CD14-positive monocyte (primary cell): ENCODE measurements at regions not wholly inside any gene's neighbourhood (a gene's known extent, or its start where the extent isn't known, plus 50 kb on each side); places are given as distances from the start of the nearest gene placed in this dataset.
A peak's percentile ranks its signal among the peaks of the same experiment; 100 is the strongest.
"Not testable (repeated sequence)": the region's sequence is repeated elsewhere in the genome, so short reads cannot be mapped to it uniquely, and the experiment has no call there.

Experiments
- DNase-seq, 3 donors: peaks; one replicate each; pipeline ENCODE4 v3.0.0-alpha.2; 2011 to 2022
- H2AFZ ChIP-seq: 2 replicates; pipeline ENCODE4 v1.6.0; 2012; ENCODE audit warnings: mild to moderate bottlenecking, low read depth, low read length, inconsistent platforms; ENCODE audit not compliant: insufficient read depth, poor library complexity, severe bottlenecking
- H3K27ac ChIP-seq, 2 donors: 1 replicate in 1 of 2; 2 replicates in 1 of 2; pipeline ENCODE4 v1.5.1; 2012 to 2013; ENCODE audit warnings: low read length in 2 of 2, control low read depth in 1 of 2, inconsistent platforms in 1 of 2, low read depth in 1 of 2, mild to moderate bottlenecking in 1 of 2
- H3K27me3 ChIP-seq, 2 donors: one replicate each; pipeline versions ENCODE4 v1.6.0 to v1.6.1; 2011 to 2013; ENCODE audit warnings: low read length in 2 of 2; ENCODE audit not compliant: control insufficient read depth in 2 of 2, insufficient read depth in 2 of 2
- H3K36me3 ChIP-seq, 2 donors: replicated peaks in 1 of 2; 1 replicate in 1 of 2; 2 replicates in 1 of 2; pipeline versions ENCODE4 v1.5.1 to v1.6.1; 2012 to 2013; ENCODE audit warnings: low read length in 2 of 2, control low read depth in 1 of 2, inconsistent platforms in 1 of 2, mild to moderate bottlenecking in 1 of 2; ENCODE audit not compliant: insufficient read depth in 2 of 2, control insufficient read depth in 1 of 2
- H3K4me1 ChIP-seq, 2 donors: 1 replicate in 1 of 2; 2 replicates in 1 of 2; pipeline versions ENCODE4 v1.5.1 to v1.6.1; 2012 to 2013; ENCODE audit warnings: low read length in 2 of 2, control low read depth in 1 of 2, inconsistent platforms in 1 of 2, mild to moderate bottlenecking in 1 of 2, moderate library complexity in 1 of 2; ENCODE audit not compliant: insufficient read depth in 2 of 2, control insufficient read depth in 1 of 2
- H3K4me2 ChIP-seq: replicated peaks from 2 replicates; pipeline ENCODE3; 2012; ENCODE audit warnings: low read length, moderate library complexity, mild to moderate bottlenecking; ENCODE audit not compliant: poor library complexity, severe bottlenecking; ENCODE audit errors: extremely low read depth
- H3K4me3 ChIP-seq, 3 experiments: fragments of 200-600 bp in 1 of 3; sonication (generic) in 1 of 3; replicated peaks in 1 of 3; 1 replicate in 2 of 3; 2 replicates in 1 of 3; pipeline ENCODE4 v1.5.1; 2011 to 2013; ENCODE audit warnings: low read length in 3 of 3, mild to moderate bottlenecking in 3 of 3, control low read depth in 2 of 3, low read depth in 2 of 3, inconsistent platforms in 1 of 3, moderate library complexity in 1 of 3
- H3K79me2 ChIP-seq: 2 replicates; pipeline ENCODE4 v1.6.0; 2012; ENCODE audit warnings: mild to moderate bottlenecking, control low read depth, inconsistent platforms, low read length, moderate library complexity; ENCODE audit not compliant: insufficient read depth
- H3K9ac ChIP-seq: 2 replicates; pipeline ENCODE4 v1.6.0; 2017; ENCODE audit warnings: low read length, mild to moderate bottlenecking; ENCODE audit not compliant: insufficient read depth, poor library complexity, severe bottlenecking
- H3K9me3 ChIP-seq, 2 donors: replicated peaks in 1 of 2; 1 replicate in 1 of 2; 2 replicates in 1 of 2; pipeline versions ENCODE4 v1.5.1 to v1.6.1; 2012 to 2013; ENCODE audit warnings: low read length in 2 of 2, control low read depth in 1 of 2; ENCODE audit not compliant: control insufficient read depth in 1 of 2, insufficient read depth in 1 of 2
- H4K20me1 ChIP-seq: 2 replicates; pipeline ENCODE4 v1.6.0; 2012; ENCODE audit warnings: mild to moderate bottlenecking, low read length, control low read depth, moderate library complexity; ENCODE audit not compliant: insufficient read depth
- H3K27ac Mint-ChIP-seq, 7 donors: one replicate each; pipeline ENCODE4 v1.8.0; 2020; ENCODE audit warnings: mild to moderate bottlenecking in 7 of 7, mixed read lengths in 7 of 7, moderate library complexity in 6 of 7, inconsistent platforms in 2 of 7
- H3K27me3 Mint-ChIP-seq, 3 donors: one replicate each; pipeline ENCODE4 v1.8.0; 2021 to 2022; ENCODE audit warnings: low read depth in 3 of 3, mild to moderate bottlenecking in 3 of 3, mixed read lengths in 3 of 3, moderate library complexity in 3 of 3, inconsistent platforms in 1 of 3
- H3K36me3 Mint-ChIP-seq, 2 donors: one replicate each; pipeline ENCODE4 v1.8.0; 2020; ENCODE audit warnings: mixed read lengths in 2 of 2, inconsistent platforms in 1 of 2, mild to moderate bottlenecking in 1 of 2
- H3K4me1 Mint-ChIP-seq: one replicate; pipeline ENCODE4 v1.8.0; 2020; ENCODE audit warnings: mild to moderate bottlenecking, mixed read lengths
- H3K4me3 Mint-ChIP-seq, 2 donors: one replicate each; pipeline ENCODE4 v1.8.0; 2020; ENCODE audit warnings: mild to moderate bottlenecking in 2 of 2, mixed read lengths in 2 of 2, moderate library complexity in 1 of 2
- H3K9me3 Mint-ChIP-seq, 7 donors: one replicate each; pipeline ENCODE4 v1.8.0; 2020 to 2022; ENCODE audit warnings: mixed read lengths in 7 of 7, mild to moderate bottlenecking in 6 of 7, moderate library complexity in 6 of 7, inconsistent platforms in 2 of 7
- WGBS: methylation state at CpG from one replicate; pipeline ENCODE4 v1.1.5; 2013; ENCODE audit warnings: missing lambda C conversion rate; ENCODE audit not compliant: insufficient coverage; 5-methylcytosine and 5-hydroxymethylcytosine counted together
- intact Hi-C, 2 donors: fragments of 100-400 bp; cut with micrococcal nuclease; formaldehyde crosslinking; loops; one replicate each; pipeline versions ENCODE4 v1.15.0 to v1.15.1; 2023
- TF ChIP-seq, protein P1 (sequence below): fragments of 200-600 bp; IDR thresholded peaks from one replicate; pipeline ENCODE4 v1.8.0; 2022; ENCODE audit warnings: antibody characterized with exemption, mild to moderate bottlenecking

DNA sequence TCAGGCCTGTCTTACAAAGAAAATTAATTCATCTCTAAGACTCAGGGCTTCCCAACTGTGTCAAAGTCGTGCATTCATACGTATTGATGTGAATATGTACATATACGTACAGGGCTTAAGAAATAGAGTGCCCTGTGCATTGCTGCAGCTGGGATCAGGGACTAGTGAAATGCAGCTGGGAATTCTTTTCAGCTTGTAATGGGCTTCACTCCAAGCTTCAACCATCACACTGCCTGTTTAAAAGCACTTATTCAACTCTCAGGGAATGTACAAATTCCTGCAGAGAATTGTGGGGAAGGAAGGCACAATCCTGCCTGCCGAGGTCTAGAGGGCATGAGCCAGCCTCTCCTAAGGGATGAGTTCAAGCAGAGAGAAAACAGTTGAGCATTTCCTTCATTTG, 59.6 kb upstream of the MAN2A1 start:
- no peaks in the 10 kb centered on the region for H4K20me1 ChIP-seq
- no peak overlapping the region for H3K4me3 ChIP-seq
- H3K79me2 ChIP-seq = no peaks in the 10 kb centered on the region
- H3K9me3 Mint-ChIP-seq = peaks cover 2 to 16% (median 7%) of the 10 kb centered on the region in 7 donors
- H3K4me2 ChIP-seq = no peak overlapping the region
- no peaks in the 10 kb centered on the region for H3K4me1 Mint-ChIP-seq
- H3K27me3 Mint-ChIP-seq = peaks cover 0 to 4% (median 0%) of the 10 kb centered on the region in 3 donors
- H3K36me3 ChIP-seq = no peaks in the 10 kb centered on the region
- DNase-seq = no peak
- no peaks in the 10 kb centered on the region for H3K27me3 ChIP-seq
- no peak overlapping the region for H3K27ac Mint-ChIP-seq
- TF ChIP-seq, protein P1, sequence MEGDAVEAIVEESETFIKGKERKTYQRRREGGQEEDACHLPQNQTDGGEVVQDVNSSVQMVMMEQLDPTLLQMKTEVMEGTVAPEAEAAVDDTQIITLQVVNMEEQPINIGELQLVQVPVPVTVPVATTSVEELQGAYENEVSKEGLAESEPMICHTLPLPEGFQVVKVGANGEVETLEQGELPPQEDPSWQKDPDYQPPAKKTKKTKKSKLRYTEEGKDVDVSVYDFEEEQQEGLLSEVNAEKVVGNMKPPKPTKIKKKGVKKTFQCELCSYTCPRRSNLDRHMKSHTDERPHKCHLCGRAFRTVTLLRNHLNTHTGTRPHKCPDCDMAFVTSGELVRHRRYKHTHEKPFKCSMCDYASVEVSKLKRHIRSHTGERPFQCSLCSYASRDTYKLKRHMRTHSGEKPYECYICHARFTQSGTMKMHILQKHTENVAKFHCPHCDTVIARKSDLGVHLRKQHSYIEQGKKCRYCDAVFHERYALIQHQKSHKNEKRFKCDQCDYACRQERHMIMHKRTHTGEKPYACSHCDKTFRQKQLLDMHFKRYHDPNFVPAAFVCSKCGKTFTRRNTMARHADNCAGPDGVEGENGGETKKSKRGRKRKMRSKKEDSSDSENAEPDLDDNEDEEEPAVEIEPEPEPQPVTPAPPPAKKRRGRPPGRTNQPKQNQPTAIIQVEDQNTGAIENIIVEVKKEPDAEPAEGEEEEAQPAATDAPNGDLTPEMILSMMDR = no peak
- no peaks in the 10 kb centered on the region for H3K4me1 ChIP-seq
- H3K36me3 Mint-ChIP-seq = no peaks in the 10 kb centered on the region
- H3K4me3 Mint-ChIP-seq = no peak overlapping the region
- H3K9me3 ChIP-seq = peaks cover 0 to 4% of the 10 kb centered on the region in 2 donors
- no peak overlapping the region for H3K27ac ChIP-seq
- intact Hi-C loops = no loop called here
- H2AFZ ChIP-seq = no peak overlapping the region
- H3K9ac ChIP-seq = no peak overlapping the region
- WGBS = 100% methylated on average over 3 of the region's 4 CpGs

DNA sequence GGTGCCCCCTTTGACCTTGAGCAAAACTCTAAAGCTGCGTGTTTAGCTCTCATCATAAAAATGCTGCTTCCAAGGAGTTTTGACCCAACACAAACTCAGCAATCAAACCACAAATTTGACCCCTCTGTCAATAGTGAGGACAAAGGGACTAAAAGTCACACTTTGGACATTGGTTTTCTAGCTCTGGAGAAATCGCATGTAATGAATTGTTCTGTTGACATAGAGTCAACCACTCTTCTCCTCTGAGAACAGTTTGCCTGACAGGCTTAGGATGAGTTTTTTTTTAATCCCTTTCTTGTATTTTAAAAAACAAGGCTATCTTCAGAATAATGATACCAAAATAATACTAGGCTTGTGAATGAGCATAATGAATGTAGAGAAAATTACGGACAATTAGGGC, 61.1 kb upstream of the MAN2A1 start:
- Mint-ChIP-seq H3K4me1 (no peaks in the 10 kb centered on the region), H3K4me3 (no peak overlapping the region), H3K36me3 (no peaks in the 10 kb centered on the region), H3K9me3 (peaks cover 2 to 18% (median 3%) of the 10 kb centered on the region in 7 donors), H3K27me3 (peaks cover 0 to 3% (median 0%) of the 10 kb centered on the region in 3 donors), H3K27ac (no peak overlapping the region)
- intact Hi-C loops = no loop called here
- H2AFZ ChIP-seq = no peak overlapping the region
- no peak overlapping the region for H3K27ac ChIP-seq
- TF ChIP-seq, protein P1 = no peak
- no peaks in the 10 kb centered on the region for H4K20me1 ChIP-seq
- H3K79me2 ChIP-seq = no peaks in the 10 kb centered on the region
- H3K27me3 ChIP-seq = no peaks in the 10 kb centered on the region
- no peak overlapping the region for H3K4me3 ChIP-seq
- WGBS = no CpG with 5 or more reads among the region's 3 CpGs
- no peak for DNase-seq
- no peak overlapping the region for H3K4me2 ChIP-seq
- H3K4me1 ChIP-seq = no peaks in the 10 kb centered on the region
- H3K36me3 ChIP-seq = no peaks in the 10 kb centered on the region
- peaks cover 0 to 4% of the 10 kb centered on the region in 2 donors for H3K9me3 ChIP-seq
- no peak overlapping the region for H3K9ac ChIP-seq

DNA sequence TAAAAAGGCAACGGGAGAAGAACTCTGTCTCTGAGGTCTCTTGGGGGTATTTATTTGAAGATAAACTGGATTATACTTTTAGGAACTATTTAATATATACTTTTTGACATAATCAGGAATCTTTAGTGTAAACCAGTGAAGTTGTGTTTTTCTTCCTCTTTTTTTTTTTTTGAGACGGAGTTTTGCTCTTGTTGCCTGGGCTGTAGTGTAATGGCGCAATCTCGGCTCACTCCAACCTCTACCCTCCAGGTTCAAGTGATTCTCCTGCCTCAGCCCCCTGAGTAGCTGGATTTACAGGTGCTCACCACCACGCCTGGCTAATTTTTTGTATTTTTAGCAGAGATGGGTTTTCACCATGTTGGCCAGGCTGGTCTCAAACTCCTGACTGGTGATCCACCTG, 68.5 kb upstream of the MAN2A1 start:
- H3K27ac Mint-ChIP-seq = peak overlapping the region; percentile 10 to 86 (median 72)
- H3K79me2 ChIP-seq, H3K9ac ChIP-seq, H3K27me3 ChIP-seq, H3K27me3 Mint-ChIP-seq, H3K9me3 ChIP-seq, intact Hi-C loops, H2AFZ ChIP-seq, H4K20me1 ChIP-seq, H3K36me3 Mint-ChIP-seq, H3K36me3 ChIP-seq, H3K4me2 ChIP-seq, H3K4me3 Mint-ChIP-seq, H3K4me3 ChIP-seq: not testable (repeated sequence)
- DNase-seq = peak; percentile 30 to 56 (median 53)
- H3K4me1 Mint-ChIP-seq = peaks cover 37% of the 10 kb centered on the region
- H3K9me3 Mint-ChIP-seq = peaks cover 0 to 14% (median 2%) of the 10 kb centered on the region in 7 donors
- Histone ChIP-seq H3K4me1 (peaks cover 34 to 36% of the 10 kb centered on the region in 2 donors), H3K27ac (peak overlapping the region; percentile 40 to 80)
- WGBS = no CpG with 5 or more reads among the region's 5 CpGs
